ENCODE measurements at regions not wholly inside any gene's neighbourhood (a gene's known extent, or its start where the extent isn't known, plus 50 kb on each side); places are given as distances from the start of the nearest gene placed in this dataset.

GRCh38 chr14:43765474-43765873 is 741.6 kb downstream of the FSCB start:
- H3K36me3 ChIP-seq (ENCODE audit: insufficient read depth, low read length): no peaks in the 10 kb centered on the region
- H3K9ac ChIP-seq (ENCODE audit: low read depth, low read length): no peak overlapping the region
- no peaks in the 10 kb centered on the region for H3K9me3 ChIP-seq (ENCODE audit: insufficient read depth, low read length, severe bottlenecking)
- no peak overlapping the region for H3K4me2 ChIP-seq (ENCODE audit: insufficient read depth, low read length)
- H3K27ac ChIP-seq (ENCODE audit: low read length): no peak overlapping the region
- no peak overlapping the region for H2AFZ ChIP-seq (ENCODE audit: low read depth, low read length)
- no peaks in the 10 kb centered on the region for H3K27me3 ChIP-seq (ENCODE audit: insufficient read depth, low read length, poor library complexity)
- H4K20me1 ChIP-seq (ENCODE audit: insufficient read depth, low read length): no peaks in the 10 kb centered on the region
- no peaks in the 10 kb centered on the region for H3K4me1 ChIP-seq (ENCODE audit: insufficient read depth, low read length)
- H3K79me2 ChIP-seq (ENCODE audit: insufficient read depth, low read length): no peaks in the 10 kb centered on the region
- ATAC-seq (ENCODE audit: insufficient read depth, low read depth): no peak
- no peak overlapping the region for H3K4me3 ChIP-seq (ENCODE audit: low read depth in 1 of 2, low read length in 2 of 2)
- no peak for TF ChIP-seq CTCF (IDR thresholded peaks at IDR 0.05; ENCODE audit: borderline replicate concordance, extremely low read depth, low read length, poor library complexity, severe bottlenecking)
- TF ChIP-seq EZH2 (IDR thresholded peaks at IDR 0.05; ENCODE audit: borderline replicate concordance, low read depth, low read length, severe bottlenecking): no peak
- DNase-seq: no peak

GRCh38 chr14:43764433-43764832 is 742.6 kb downstream of the FSCB start:
- Histone ChIP-seq H3K79me2 (ENCODE audit: insufficient read depth, low read length) (no peaks in the 10 kb centered on the region), H2AFZ (ENCODE audit: low read depth, low read length) (no peak overlapping the region)
- TF ChIP-seq CTCF (IDR thresholded peaks at IDR 0.05; ENCODE audit: borderline replicate concordance, extremely low read depth, low read length, poor library complexity, severe bottlenecking) (no peak), EZH2 (IDR thresholded peaks at IDR 0.05; ENCODE audit: borderline replicate concordance, low read depth, low read length, severe bottlenecking) (no peak)

GRCh38 chr14:43755707-43756106 is 751.4 kb downstream of the FSCB start:
- ATAC-seq (ENCODE audit: insufficient read depth, low read depth) (no peak), DNase-seq (no peak)
- Histone ChIP-seq H4K20me1 (ENCODE audit: insufficient read depth, low read length) (no peaks in the 10 kb centered on the region), H3K27ac (ENCODE audit: low read length) (no peak overlapping the region), H3K79me2 (ENCODE audit: insufficient read depth, low read length) (no peaks in the 10 kb centered on the region), H3K4me3 (ENCODE audit: low read depth in 1 of 2, low read length in 2 of 2) (no peak overlapping the region), H3K4me1 (ENCODE audit: insufficient read depth, low read length) (no peaks in the 10 kb centered on the region), H3K36me3 (ENCODE audit: insufficient read depth, low read length) (no peaks in the 10 kb centered on the region), H2AFZ (ENCODE audit: low read depth, low read length) (no peak overlapping the region), H3K9ac (ENCODE audit: low read depth, low read length) (no peak overlapping the region), H3K4me2 (ENCODE audit: insufficient read depth, low read length) (no peak overlapping the region), H3K9me3 (ENCODE audit: insufficient read depth, low read length, severe bottlenecking) (no peaks in the 10 kb centered on the region), H3K27me3 (ENCODE audit: insufficient read depth, low read length, poor library complexity) (no peaks in the 10 kb centered on the region)
- no peak for TF ChIP-seq EZH2 (IDR thresholded peaks at IDR 0.05; ENCODE audit: borderline replicate concordance, low read depth, low read length, severe bottlenecking)

More at GRCh38 chr14:43764433-43764832, 742.6 kb downstream of the FSCB start:
- Histone ChIP-seq H4K20me1 (ENCODE audit: insufficient read depth, low read length) (no peaks in the 10 kb centered on the region), H3K4me2 (ENCODE audit: insufficient read depth, low read length) (no peak overlapping the region), H3K4me3 (ENCODE audit: low read depth in 1 of 2, low read length in 2 of 2) (no peak overlapping the region), H3K36me3 (ENCODE audit: insufficient read depth, low read length) (no peaks in the 10 kb centered on the region), H3K27ac (ENCODE audit: low read length) (no peak overlapping the region), H3K9me3 (ENCODE audit: insufficient read depth, low read length, severe bottlenecking) (no peaks in the 10 kb centered on the region), H3K9ac (ENCODE audit: low read depth, low read length) (no peak overlapping the region), H3K27me3 (ENCODE audit: insufficient read depth, low read length, poor library complexity) (no peaks in the 10 kb centered on the region), H3K4me1 (ENCODE audit: insufficient read depth, low read length) (no peaks in the 10 kb centered on the region)
- ATAC-seq (ENCODE audit: insufficient read depth, low read depth) (no peak), DNase-seq (no peak)

GRCh38 chr14:43754838-43755237 is 752.2 kb downstream of the FSCB start:
- Histone ChIP-seq H2AFZ (ENCODE audit: low read depth, low read length) (no peak overlapping the region), H3K9ac (ENCODE audit: low read depth, low read length) (no peak overlapping the region), H3K36me3 (ENCODE audit: insufficient read depth, low read length) (no peaks in the 10 kb centered on the region), H3K9me3 (ENCODE audit: insufficient read depth, low read length, severe bottlenecking) (no peaks in the 10 kb centered on the region), H4K20me1 (ENCODE audit: insufficient read depth, low read length) (no peaks in the 10 kb centered on the region), H3K79me2 (ENCODE audit: insufficient read depth, low read length) (no peaks in the 10 kb centered on the region), H3K27ac (ENCODE audit: low read length) (no peak overlapping the region), H3K4me3 (ENCODE audit: low read depth in 1 of 2, low read length in 2 of 2) (no peak overlapping the region), H3K4me1 (ENCODE audit: insufficient read depth, low read length) (no peaks in the 10 kb centered on the region), H3K27me3 (ENCODE audit: insufficient read depth, low read length, poor library complexity) (no peaks in the 10 kb centered on the region), H3K4me2 (ENCODE audit: insufficient read depth, low read length) (no peak overlapping the region)
- DNase-seq: no peak
- TF ChIP-seq CTCF (IDR thresholded peaks at IDR 0.05; ENCODE audit: borderline replicate concordance, extremely low read depth, low read length, poor library complexity, severe bottlenecking) (no peak), EZH2 (IDR thresholded peaks at IDR 0.05; ENCODE audit: borderline replicate concordance, low read depth, low read length, severe bottlenecking) (no peak)
- no peak for ATAC-seq (ENCODE audit: insufficient read depth, low read depth)

Data from DND-41 (cell line).